ENCODE measurements at regions not wholly inside any gene's neighbourhood (a gene's known extent, or its start where the extent isn't known, plus 50 kb on each side); places are given as distances from the start of the nearest gene placed in this dataset.

GRCh38 chr12:124238886-124239285, 56.0 kb upstream of the RFLNA start:
- TF ChIP-seq, protein P1, sequence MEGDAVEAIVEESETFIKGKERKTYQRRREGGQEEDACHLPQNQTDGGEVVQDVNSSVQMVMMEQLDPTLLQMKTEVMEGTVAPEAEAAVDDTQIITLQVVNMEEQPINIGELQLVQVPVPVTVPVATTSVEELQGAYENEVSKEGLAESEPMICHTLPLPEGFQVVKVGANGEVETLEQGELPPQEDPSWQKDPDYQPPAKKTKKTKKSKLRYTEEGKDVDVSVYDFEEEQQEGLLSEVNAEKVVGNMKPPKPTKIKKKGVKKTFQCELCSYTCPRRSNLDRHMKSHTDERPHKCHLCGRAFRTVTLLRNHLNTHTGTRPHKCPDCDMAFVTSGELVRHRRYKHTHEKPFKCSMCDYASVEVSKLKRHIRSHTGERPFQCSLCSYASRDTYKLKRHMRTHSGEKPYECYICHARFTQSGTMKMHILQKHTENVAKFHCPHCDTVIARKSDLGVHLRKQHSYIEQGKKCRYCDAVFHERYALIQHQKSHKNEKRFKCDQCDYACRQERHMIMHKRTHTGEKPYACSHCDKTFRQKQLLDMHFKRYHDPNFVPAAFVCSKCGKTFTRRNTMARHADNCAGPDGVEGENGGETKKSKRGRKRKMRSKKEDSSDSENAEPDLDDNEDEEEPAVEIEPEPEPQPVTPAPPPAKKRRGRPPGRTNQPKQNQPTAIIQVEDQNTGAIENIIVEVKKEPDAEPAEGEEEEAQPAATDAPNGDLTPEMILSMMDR (optimal IDR thresholded peaks at IDR 0.05 in 1 of 3, IDR thresholded peaks at IDR 0.05 in 1 of 3, conservative IDR thresholded peaks at IDR 0.05 in 1 of 3; ENCODE audit: extremely low read depth in 1 of 3, insufficient read depth in 2 of 3, low read length in 3 of 3), result no peak
- TF ChIP-seq EZH2 (IDR thresholded peaks at IDR 0.05; ENCODE audit: low read length), result no peak

Data from keratinocyte (primary cell).